GM18505 (cell line): ENCODE measurements at regions not wholly inside any gene's neighbourhood (a gene's known extent, or its start where the extent isn't known, plus 50 kb on each side); places are given as distances from the start of the nearest gene placed in this dataset.
"Not testable (repeated sequence)": the region's sequence is repeated elsewhere in the genome, so short reads cannot be mapped to it uniquely, and the experiment has no call there.

Experiments used
- ATAC-seq: cut with Tn5 transposase; IDR thresholded peaks from one replicate; pipeline ENCODE4 v1.9.1; 2021; ENCODE audit not compliant: unreplicated experiment
- POLR2A ChIP-seq: IDR thresholded peaks from 4 replicates; pipeline ENCODE4 v1.6.1; 2011; ENCODE audit warnings: borderline replicate concordance; ENCODE audit not compliant: insufficient read depth, insufficient read length; ENCODE audit errors: extremely low read depth

DNA sequence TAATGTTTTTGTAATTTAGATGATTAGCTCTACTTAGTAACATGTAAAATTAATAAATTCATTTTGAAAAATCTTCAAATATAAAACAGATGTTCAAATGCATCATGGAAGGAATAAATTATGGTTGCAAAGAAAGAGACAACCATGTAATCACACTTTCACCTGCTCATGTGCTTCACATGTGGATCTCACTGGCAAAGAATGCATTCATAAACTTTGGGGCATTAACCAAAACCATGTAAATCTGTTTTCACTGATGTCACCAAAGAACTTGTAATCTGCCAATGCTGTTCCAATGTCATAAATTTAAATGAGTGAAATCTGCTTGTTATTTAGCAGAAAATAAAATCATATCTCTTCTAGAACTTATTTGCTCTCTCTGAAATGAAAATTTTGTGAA is 142.7 kb downstream of the TENT5A start:
- ATAC-seq, result no peak
- TF ChIP-seq POLR2A, result no peak

DNA sequence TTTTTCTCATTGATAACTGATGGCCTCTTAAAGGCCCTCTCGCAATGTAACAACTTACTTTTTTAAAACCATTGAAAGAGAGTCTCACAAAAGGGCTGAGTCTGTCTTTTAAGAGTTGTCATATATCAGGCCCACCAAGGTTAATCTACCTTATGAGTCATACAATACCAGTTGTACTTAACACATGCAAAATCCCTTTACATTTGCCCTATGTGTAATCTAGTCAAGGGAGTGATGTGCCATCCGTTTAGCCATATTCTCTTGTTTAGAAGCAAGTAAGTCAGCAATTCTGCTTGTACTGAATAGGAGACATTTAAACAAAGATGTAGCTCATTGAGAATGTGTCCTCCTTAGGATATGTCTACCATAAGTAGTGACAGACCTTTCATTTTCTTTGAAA is 143.7 kb downstream of the TENT5A start:
- ATAC-seq, result no peak
- TF ChIP-seq POLR2A, result no peak

DNA sequence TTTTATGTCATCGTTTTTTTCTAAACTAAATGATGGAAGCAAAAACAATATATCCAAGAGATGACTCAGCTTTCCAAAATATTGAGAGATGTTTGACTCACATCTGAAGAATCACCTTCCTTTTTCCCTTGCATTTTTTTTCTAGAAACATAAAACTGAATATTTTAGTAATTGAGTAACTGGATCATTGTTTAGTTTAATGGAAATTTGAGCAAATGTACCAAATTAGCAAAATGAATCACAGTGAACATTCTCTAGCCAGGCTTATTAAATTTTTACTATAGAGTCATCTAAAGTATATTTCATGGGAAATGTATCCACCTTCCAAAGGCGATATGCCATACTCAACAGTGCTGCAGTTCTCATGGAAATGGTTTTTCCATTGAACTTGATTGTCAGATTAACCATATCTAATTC is 145.5 kb downstream of the TENT5A start:
- ATAC-seq, result no peak
- TF ChIP-seq POLR2A, result no peak

DNA sequence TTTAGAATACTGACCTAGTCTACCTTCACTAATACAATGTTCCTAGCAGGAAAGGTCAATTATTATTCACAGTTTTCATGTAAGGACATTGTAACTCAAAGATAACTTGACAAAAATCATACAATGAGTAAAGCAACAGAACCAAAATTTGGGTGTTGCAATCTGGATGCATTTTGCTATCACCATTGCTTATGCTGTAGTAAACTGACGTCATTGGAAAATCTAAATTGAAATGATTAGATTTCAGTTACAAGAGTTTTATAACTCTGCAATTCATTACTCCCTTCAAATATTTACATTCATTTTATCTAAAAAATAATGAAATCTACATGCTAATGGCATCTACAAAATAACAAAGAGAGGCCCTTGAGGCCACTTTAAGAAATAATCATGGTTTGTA is 147.0 kb downstream of the TENT5A start:
- TF ChIP-seq POLR2A, result no peak
- no peak for ATAC-seq

DNA sequence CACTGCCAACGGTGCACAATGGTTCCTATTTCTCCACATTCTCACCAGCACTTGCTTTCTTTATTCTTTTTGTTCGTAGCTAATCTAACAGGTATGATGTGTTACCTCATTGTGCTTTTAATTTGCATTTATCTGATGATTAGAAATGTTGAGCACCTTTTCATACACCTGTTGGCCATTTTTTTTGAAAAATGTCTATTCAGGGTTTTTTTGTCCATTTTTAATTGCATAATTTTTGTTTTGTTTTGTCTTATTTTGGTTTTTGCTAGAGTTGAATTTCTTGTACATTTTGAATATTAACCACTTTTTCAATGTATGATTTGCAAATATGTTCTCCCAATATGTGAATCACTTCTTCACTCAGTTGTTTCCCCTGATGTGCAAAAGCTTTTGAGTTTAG is 150.6 kb downstream of the TENT5A start:
- no peak for TF ChIP-seq POLR2A
- no peak for ATAC-seq

DNA sequence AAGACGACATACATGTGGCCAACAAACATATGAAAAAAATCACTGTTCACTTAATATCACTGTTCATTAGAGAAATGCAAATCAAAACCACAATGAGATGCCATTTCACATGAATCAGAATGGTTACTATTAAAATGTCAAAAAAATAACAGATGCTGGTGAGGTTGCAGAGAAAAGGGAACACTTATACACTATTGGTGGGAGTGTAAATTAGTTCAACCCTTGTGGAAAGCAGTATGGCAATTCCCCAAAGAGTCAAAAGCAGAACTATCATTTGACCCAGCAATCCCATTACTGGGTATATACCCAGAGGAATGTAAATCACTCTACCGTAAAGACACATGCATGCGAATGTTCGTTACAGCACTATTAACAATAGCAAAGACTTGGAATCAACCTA is 152.0 kb downstream of the TENT5A start:
- not testable (repeated sequence) for ATAC-seq

DNA sequence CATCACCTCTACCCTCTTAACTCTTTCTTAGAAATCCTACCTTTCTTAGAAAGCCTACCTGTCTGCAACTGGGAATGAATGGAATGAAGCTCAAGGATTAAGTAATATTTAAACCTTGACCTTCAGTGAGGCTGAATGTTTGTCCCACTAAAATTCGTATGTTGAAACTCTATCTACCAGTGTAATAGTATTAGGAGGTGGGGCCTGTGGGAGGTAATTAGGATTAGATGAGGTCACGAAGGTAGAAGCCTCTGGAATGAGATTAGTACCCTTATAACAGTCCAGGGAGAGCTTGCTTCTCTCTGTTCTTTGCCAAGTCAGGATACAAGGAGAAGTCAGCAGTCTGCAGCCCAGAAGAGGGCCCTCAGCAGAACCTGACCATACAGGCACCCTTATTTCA is 158.0 kb downstream of the TENT5A start:
- no peak for ATAC-seq
- TF ChIP-seq POLR2A, result no peak

DNA sequence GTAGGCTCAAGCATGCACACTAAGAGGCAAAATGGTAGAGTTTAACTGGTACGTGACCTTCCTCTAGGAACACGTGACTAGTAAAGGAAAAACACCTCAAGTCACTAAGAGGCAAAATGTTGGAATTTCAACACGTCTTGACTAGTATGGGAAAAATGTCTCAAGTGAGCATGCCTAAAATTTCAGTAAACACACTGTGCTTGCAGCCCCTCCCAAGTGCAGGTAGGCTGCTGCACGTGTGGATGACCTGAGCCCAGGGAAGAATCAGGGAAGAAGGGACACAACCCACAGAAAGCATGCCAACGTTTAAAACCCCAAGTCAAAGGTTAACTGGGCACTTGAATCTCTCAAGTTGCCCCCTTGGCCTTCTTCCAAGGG is 162.2 kb downstream of the TENT5A start:
- no peak for ATAC-seq
- no peak for TF ChIP-seq POLR2A

DNA sequence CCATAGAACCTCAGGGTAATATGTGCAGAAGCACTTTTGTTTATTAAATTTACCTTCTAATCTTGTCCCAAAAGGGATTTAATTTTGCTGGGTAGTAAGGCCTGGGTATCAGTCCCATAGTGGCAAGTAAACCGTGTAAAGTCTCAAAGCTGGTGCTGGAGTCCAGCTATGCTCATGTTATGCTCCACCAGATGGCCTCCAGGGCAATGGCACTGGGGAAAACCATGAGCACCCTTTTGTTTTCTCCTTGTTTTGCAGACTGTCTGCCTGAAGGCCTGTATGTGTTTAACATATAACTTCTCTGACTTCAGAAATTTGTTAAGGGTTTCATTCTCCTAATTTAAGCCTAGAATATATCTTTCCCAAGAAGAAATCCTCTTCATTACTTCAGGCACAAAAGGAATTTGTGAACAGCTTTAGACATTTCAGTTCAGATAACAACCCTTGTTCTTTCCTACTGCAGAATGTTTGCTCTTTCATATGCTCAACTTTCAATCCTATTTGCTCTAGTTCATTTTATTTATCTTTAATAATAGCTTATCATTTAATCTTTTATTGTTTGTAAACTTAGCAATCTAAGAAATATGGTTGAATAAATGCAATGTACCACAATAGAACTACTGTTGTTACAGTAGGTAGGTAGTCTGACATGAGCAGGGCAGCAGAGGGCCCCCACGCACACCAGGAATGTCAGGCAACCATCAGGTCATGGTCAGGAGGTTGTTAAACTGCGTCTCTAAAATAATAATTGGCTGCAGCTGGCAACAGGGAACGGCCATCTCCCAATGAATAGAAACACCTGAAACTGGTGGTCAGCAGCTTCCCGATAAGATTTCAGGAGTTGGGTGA is 162.8 kb downstream of the TENT5A start:
- no peak for TF ChIP-seq POLR2A
- no peak for ATAC-seq

DNA sequence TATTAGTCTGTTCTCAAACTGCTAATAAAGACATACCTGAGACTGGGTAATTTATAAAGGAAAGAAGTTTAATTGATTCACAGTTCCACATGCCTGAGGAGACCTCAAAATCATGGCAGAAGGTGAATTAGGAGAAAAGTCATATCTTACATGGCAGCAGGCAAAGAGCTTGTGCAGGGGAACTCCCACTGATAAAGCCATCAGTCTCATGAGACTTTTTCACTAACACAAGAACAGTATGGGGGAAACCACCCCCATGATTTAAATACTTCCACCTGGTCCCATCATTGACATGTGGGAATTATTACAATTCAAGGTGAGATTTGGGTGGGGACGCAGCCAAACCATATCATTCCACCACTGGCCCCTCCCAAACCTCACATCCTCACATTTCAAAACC is 166.8 kb downstream of the TENT5A start:
- ATAC-seq, result not testable (repeated sequence)

DNA sequence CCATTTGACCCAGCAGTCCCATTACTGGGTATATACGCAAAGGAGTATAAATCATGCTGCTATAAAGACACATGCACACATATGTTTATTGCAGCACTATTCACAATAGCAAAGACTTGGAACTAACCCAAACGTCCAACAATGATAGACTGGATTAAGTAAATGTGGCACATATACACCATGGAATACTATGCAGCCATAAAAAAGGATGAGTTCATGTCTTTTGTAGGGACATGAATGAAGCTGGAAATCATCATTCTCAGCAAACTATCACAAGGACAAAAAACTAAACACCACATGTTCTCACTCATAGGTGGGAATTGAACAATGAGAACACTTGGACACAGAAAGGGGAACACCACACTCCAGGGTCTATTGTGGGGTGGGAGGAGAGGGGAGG is 168.3 kb downstream of the TENT5A start:
- not testable (repeated sequence) for ATAC-seq

DNA sequence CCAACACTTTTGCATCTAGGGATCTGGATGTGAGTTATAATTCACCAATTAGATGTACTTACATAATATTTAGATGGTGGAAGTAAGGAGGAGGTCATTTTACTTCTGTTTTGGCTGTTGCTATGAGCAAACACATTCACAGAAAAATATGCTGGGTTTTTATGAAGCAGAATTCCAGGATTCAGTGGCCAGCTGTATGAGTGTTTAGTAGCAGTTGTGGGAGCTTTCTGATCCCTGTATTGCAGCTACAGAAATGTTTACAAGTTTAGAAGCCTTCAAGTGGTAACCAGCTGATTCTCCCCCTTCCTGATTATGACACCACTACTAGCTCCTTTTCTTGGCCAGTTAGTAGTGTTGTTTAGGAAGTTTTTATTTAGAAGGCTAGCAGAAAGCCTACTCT is 177.0 kb downstream of the TENT5A start:
- TF ChIP-seq POLR2A, result no peak
- ATAC-seq, result no peak

DNA sequence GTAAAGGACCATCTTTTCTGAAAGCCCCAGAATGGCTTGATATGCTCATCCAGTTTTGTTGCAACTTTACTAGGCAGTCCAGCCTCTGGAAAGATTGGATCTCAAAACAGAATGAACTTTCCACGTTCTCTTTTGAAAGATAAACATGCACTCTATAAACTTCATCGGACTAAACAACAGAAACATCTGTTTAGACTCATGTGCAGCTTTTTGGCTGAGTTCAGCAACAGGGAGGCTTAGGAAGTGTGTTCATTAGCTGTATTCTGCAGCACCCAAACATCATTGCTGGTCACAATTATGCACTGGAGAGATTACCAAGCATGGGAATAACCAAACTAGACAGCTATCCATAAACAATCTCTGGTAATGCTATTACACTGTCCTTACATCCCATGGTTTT is 180.5 kb downstream of the TENT5A start:
- no peak for ATAC-seq
- TF ChIP-seq POLR2A, result no peak

DNA sequence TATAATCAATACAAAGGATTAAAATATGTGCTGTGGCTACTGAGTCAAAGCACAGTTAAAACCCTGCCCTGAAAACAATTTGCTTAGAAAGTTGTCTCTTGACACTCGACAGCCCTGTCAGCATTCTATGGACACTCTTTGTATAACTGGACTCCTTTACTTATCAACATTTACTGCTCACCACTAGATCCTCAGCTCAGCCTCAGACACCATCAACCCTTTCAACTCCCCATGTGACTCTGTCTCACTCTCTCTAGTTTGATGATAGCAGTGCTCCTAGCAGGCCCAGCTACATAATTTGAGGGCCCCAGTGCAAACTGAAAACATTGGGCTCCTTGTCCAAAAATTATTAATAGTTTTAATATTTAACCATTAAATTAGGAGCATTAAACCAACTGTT is 181.8 kb downstream of the TENT5A start:
- ATAC-seq, result no peak

DNA sequence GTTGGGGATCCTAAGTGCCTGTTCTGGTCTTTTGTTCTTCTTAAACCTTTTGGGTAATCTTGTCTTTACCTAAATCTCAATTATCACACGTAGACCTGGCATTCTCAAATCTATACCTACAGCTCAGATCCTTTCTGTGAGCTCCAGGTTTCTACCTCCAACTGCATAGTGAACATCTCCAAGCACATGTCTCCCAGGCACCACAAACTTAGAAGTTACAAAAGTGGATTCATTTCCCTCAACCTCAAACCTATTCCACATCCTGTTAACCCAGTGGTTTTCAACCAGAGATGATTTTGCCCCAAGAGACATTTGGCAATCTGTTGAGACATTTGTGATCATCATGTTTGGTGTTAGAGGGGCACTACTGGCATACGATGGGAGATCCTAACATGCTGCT is 183.5 kb downstream of the TENT5A start:
- TF ChIP-seq POLR2A, result no peak
- ATAC-seq, result no peak

More for the DNA sequence above, 181.8 kb downstream of the TENT5A start:
- TF ChIP-seq POLR2A, result no peak
